ENCODE measurements at regions not wholly inside any gene's neighbourhood (a gene's known extent, or its start where the extent isn't known, plus 50 kb on each side); places are given as distances from the start of the nearest gene placed in this dataset.

GRCh38 chr2:12844511-12844910 is 127.8 kb downstream of the TRIB2 start:
- no peak for DNase-seq (ENCODE audit: low read depth in 1 of 2, low spot score in 1 of 2)
- TF ChIP-seq SPI1 (IDR thresholded peaks at IDR 0.05; ENCODE audit: borderline replicate concordance, low read depth) = no peak
- TF ChIP-seq, protein P1, sequence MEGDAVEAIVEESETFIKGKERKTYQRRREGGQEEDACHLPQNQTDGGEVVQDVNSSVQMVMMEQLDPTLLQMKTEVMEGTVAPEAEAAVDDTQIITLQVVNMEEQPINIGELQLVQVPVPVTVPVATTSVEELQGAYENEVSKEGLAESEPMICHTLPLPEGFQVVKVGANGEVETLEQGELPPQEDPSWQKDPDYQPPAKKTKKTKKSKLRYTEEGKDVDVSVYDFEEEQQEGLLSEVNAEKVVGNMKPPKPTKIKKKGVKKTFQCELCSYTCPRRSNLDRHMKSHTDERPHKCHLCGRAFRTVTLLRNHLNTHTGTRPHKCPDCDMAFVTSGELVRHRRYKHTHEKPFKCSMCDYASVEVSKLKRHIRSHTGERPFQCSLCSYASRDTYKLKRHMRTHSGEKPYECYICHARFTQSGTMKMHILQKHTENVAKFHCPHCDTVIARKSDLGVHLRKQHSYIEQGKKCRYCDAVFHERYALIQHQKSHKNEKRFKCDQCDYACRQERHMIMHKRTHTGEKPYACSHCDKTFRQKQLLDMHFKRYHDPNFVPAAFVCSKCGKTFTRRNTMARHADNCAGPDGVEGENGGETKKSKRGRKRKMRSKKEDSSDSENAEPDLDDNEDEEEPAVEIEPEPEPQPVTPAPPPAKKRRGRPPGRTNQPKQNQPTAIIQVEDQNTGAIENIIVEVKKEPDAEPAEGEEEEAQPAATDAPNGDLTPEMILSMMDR (IDR thresholded peaks at IDR 0.05; ENCODE audit: insufficient read depth, low read length) = no peak
- TF ChIP-seq GABPA (IDR thresholded peaks at IDR 0.05; ENCODE audit: low read depth) = no peak
- no peak for TF ChIP-seq REST (IDR thresholded peaks at IDR 0.05; ENCODE audit: insufficient replicate concordance, low read depth)
- TF ChIP-seq POLR2AphosphoS5 (IDR thresholded peaks at IDR 0.05; ENCODE audit: low read depth) = no peak
- H3K27me3 ChIP-seq (ENCODE audit: insufficient read depth, poor library complexity, severe bottlenecking) = no peaks in the 10 kb centered on the region
- no peak overlapping the region for H3K27ac ChIP-seq (replicated peaks)
- no peak overlapping the region for H3K4me3 ChIP-seq (replicated peaks; ENCODE audit: insufficient read depth, low read length)

- no peak for DNase-seq (ENCODE audit: low read depth in 1 of 2, low spot score in 1 of 2)
- H3K27ac ChIP-seq (replicated peaks) = no peak overlapping the region
- no peak overlapping the region for H3K4me3 ChIP-seq (replicated peaks; ENCODE audit: insufficient read depth, low read length)
- no peaks in the 10 kb centered on the region for H3K27me3 ChIP-seq (ENCODE audit: insufficient read depth, poor library complexity, severe bottlenecking)
- TF ChIP-seq GABPA (IDR thresholded peaks at IDR 0.05; ENCODE audit: low read depth) (no peak), REST (IDR thresholded peaks at IDR 0.05; ENCODE audit: insufficient replicate concordance, low read depth) (no peak)
- TF ChIP-seq, protein P1 (IDR thresholded peaks at IDR 0.05; ENCODE audit: insufficient read depth, low read length) = no peak
Observed at GRCh38 chr2:12847694-12848575, 131.2 kb downstream of the TRIB2 start.

- no peak overlapping the region for H3K4me3 ChIP-seq (replicated peaks; ENCODE audit: insufficient read depth, low read length)
- DNase-seq (ENCODE audit: low read depth in 1 of 2, low spot score in 1 of 2) = no peak
- no peak overlapping the region for H3K27ac ChIP-seq (replicated peaks)
- TF ChIP-seq GABPA (IDR thresholded peaks at IDR 0.05; ENCODE audit: low read depth) (no peak), POLR2AphosphoS5 (IDR thresholded peaks at IDR 0.05; ENCODE audit: low read depth) (no peak), REST (IDR thresholded peaks at IDR 0.05; ENCODE audit: insufficient replicate concordance, low read depth) (no peak), SPI1 (IDR thresholded peaks at IDR 0.05; ENCODE audit: borderline replicate concordance, low read depth) (no peak)
- TF ChIP-seq, protein P1 (IDR thresholded peaks at IDR 0.05; ENCODE audit: insufficient read depth, low read length) = no peak
- H3K27me3 ChIP-seq (ENCODE audit: insufficient read depth, poor library complexity, severe bottlenecking) = no peaks in the 10 kb centered on the region
Observed at GRCh38 chr2:12852135-12852534, 135.4 kb downstream of the TRIB2 start.
